GM21723 (cell line): ENCODE measurements at regions not wholly inside any gene's neighbourhood (a gene's known extent, or its start where the extent isn't known, plus 50 kb on each side); places are given as distances from the start of the nearest gene placed in this dataset.
"Not testable (repeated sequence)": the region's sequence is repeated elsewhere in the genome, so short reads cannot be mapped to it uniquely, and the experiment has no call there.

Experiments
- ATAC-seq: cut with Tn5 transposase; IDR thresholded peaks from one replicate; pipeline ENCODE4 v1.9.1; 2021; ENCODE audit warnings: mild to moderate bottlenecking, moderate library complexity; ENCODE audit not compliant: unreplicated experiment

DNA sequence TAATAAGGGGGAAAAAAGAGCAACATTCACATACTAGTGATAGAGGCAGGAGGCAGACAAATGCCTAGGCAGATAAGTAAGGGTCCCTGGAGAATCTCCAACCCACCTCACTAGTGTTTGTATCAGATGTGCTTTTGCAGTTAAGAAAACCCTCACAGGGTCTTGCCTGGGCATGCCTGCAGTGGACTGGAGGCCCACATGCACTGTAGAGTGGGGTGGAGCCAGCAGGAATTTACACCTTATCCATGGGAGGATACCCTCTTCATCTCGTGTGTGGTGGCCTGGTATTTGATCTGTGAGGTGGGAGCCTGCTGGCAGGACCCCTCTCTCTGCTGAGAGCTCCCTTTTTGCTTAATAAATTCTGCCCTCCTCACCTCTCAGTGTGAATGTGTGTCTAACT is 238.0 kb upstream of the SLC16A7 start:
- ATAC-seq: no peak

DNA sequence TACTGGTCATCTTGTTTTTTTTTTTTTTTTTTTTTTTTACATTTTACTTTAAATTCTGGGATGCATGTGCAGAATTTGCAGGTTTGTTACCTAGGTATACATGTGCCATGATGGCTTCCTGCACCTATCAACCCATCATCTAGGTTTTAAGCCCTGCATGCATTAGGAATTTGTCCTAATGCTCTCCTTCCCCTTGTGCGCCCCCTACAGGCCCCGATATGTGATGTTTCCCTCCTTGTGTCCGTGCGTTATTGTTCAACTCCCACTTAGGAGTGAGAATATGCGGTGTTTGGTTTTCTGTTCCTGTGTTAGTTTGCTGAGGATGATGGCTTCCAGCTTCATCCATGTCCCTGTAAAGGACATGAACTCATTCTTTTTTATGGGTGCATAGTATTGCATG is 249.6 kb upstream of the SLC16A7 start:
- ATAC-seq: not testable (repeated sequence)

DNA sequence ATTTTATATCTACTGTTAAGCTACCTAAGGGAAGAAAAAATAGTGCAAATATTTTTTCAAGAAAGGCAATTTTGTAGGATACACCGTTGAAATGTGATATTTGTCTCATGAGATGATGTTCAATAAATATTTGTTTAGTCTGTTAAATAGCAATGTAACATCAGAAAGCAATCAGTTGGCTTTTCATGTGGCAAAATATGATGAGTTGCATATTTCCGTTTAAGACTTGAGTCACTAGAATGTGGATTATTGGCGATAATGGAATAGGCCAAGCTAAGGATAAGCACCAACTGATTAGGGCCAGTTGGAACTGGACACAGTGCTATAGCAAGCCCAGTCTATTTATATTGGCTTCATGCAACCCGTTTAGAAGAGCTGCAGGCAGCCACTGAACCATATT is 250.4 kb upstream of the SLC16A7 start:
- ATAC-seq: no peak

DNA sequence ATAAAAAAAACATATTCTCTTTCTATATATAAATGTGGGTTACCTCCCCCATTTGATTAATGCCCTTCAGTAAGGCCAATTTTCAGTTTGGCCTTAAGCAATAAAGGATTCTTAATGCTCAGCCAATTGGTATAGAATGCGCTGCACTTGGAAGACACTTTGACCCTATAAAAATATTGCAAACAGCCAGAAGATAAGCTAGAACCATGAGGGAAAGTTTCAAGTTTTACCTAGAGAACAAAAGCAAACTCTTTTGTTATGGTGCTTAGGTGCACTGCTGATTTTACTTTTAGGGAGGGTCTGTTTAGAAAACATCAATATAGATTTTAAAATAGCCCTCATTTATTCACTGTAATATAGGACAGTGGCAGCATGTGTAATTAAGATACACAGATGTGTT is 251.6 kb upstream of the SLC16A7 start:
- no peak for ATAC-seq

DNA sequence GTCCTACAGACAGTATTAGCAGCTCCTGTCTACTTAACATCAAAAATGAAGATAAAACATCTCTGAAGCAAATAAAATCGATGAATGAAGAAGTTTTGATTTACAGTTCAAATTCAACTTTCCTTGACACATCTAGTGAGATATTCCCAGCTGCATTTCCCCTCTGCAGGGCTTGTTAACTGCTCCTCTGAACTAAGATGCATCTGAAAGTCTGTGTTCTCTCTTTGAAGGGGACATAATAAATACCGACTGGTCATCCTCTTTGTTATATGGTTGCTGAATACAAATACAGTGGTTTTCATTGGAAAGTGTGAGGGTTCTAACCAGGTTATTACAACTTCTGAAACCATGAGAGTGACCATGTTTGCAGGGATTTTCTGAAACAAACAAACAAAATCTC is 266.4 kb upstream of the SLC16A7 start:
- ATAC-seq: no peak

DNA sequence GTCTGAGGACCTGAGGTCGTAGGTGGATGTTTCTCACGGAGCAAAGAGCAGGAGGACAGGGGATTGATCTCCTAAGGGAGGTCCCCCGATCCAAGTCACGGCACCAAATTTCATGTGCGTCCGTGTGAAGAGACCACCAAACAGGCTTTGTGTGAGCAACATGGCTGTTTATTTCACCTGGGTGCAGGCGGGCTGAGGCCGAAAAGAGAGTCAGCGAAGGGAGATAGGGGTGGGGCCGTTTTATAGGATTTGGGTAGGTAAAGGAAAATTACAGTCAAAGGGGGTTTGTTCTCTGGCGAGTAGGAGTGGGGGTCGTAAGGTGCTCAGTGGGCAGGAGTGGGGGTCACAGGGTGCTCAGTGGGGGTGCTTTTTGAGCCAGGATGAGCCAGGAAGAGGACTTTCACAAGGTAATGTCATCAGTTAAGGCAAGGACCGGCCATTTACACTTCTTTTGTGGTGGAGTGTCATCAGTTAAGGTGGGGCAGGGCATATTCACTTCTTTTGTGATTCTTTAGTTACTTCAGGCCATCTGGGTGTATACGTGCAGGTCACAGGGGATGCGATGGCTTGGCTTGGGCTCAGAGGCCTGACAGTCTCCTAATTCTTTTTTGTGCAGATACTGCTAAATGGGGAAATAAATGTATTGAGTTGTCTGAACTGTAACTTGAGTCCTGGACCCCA is 267.3 kb upstream of the SLC16A7 start:
- ATAC-seq: not testable (repeated sequence)

DNA sequence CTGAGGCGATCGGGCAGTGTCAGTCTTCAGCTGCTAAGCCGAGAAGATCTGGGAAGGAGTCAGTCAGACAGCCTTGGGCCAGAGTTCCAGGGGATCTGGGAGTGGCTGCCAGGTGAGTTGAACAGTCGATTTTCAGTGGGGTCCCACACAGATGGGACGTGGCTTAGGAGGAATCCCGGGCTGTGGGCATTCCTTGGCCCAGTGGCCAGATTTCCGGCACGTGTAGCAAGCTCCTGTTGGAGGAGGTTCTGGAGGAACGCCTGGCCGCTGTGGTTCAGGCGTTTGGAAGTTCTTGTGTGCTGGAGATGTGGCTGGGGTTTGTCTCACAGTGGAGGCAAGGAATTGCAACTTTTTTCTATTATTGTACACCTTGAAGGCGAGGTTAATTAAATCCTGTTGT is 269.4 kb upstream of the SLC16A7 start:
- ATAC-seq: not testable (repeated sequence)

DNA sequence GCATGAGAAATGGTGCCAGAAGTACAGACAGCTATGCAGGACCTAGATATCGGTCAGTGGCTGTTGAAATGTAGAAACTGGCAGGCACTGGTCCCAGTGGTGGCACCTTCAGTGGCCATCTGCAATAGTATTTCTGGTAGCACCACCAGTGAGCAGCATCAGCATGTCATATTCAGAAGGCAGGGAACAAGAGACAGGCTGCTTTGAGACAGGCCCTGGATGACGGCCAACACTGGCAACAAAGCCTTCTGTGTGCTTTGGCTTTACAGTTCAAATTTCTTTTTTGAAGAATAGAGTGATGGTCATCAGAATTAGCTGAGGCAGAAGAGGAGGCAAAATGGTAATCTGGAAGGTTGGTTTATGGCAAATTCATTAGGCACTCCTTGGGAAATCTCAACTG is 273.4 kb upstream of the SLC16A7 start:
- no peak for ATAC-seq

DNA sequence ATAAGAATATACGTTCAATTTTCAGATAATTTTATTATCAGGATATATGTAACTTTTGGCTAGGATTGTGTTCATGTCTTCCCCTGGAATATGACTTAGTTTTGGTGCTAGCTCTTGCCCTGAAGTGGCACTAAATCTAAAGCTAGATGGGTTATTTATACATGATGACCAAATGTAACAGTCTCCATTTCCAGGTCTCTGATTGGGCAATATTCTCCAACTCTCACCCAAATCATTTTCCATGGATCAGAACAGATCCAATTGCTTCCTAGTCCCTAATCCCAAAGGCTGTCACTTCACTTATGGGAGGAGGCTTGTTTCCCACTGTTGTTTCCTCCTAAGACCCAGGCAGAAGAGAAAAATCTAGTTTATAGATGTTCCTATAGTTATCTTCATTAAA is 274.6 kb upstream of the SLC16A7 start:
- no peak for ATAC-seq

- no peak for ATAC-seq
These were observed 275.7 kb upstream of the SLC16A7 start for GRCh38 chr12:59320112-59320511.

DNA sequence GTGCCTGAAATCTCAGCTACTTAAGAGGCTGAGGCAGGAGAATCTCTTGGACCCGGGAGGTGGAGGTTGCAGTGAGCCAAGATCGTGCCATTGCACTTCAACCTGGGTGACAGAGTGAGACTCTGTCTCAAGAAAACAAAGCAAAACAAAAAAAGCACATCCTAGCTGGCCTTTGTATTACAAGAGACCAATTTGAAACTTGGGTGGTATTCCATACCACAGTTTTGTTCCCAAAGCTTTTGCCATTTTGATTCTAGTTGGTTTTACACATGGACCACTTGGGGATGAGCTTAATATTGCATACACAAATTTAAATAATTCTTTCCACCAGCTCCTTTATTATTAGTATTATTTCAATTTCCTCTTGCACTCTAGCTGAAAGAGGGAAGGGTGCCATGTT is 276.9 kb upstream of the SLC16A7 start:
- no peak for ATAC-seq

DNA sequence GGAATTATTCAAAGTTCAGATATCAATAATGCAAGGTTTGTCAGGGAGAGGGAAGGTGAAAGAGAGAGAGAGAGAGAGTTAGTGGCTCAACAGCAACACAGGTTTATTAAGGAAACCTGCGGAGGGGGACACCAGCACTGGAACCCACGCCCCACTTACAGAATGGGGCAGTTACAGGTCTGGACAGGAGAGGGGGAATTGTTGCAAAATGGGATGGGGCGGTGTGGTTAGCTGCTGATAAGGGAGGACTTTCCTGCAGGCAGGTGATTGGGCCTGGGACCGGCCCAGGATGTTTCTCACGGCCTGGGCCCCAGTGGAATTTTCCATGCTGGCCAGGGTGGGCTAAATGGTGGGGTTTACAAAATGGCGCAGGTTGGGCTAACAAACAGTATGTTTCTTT is 278.2 kb upstream of the SLC16A7 start:
- ATAC-seq: no peak

DNA sequence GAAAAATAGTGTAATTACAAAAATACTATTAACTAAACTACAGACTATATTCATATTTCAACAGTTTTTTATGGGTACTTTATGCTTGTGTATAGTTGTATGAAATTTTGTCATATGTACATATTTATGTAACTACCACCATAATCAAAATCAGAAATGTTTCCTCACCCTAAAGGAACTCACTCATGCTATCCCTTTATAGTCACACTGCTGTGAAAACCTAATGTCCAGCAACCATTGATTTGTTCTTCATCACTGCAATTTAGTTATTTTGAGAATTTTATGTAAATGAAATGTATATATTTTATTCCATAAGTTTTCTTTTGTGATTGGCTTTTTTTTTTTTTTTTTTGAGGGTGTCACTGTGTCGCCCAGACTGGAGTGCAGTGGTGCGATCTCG is 278.9 kb upstream of the SLC16A7 start:
- ATAC-seq: no peak

DNA sequence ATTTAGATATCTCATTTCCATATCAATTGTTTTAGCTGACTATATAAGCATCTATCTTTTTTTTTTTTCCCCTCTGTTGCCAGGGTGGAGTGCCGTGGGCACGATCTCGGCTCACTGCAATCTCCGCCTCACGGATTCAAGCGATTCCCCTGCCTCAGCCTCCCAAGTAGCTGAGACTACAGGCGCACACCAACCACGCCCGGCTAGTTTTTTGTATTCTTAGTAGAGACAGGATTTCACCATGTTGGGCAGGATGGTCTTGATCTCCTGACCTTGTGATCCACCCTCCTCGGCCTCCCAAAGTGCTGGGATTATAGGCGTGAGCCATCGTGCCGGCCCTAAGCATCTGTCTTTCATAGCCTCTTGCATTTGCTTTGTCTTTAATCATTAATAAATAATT is 279.5 kb upstream of the SLC16A7 start:
- not testable (repeated sequence) for ATAC-seq

- no peak for ATAC-seq
These were observed 281.6 kb upstream of the SLC16A7 start for GRCh38 chr12:59314209-59314608.

DNA sequence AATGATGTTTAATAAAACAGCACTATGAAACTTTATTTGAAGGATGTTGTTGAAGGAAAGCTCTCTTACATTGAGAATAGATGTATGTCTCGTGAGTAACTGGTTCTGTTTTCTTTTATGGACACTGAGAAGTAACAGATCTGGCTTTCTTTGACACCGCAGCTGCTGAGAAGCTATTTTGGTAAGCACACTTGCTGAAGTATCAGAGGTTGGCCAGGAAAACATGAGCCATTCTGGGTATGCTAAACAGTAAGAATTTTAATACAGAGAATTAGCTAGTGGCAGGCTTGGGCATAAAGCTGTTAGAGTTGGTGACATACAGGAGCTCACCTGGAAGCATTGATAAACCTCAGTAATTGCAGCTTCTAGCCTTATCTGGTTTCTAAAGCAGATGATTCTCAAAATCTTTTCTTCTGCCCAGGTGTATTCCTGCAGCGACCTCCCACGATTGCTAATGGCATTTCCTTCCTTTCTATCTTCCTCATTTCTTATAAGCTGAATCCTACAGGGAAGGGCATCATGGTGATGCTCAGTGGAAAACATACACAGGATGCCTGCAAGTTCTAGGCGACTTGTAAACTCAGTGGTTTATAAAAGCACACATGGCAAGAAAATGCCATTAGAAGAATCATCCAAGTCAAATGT is 291.6 kb upstream of the SLC16A7 start:
- no peak for ATAC-seq

- ATAC-seq: no peak
These were observed 297.5 kb upstream of the SLC16A7 start for GRCh38 chr12:59298296-59298695.

GRCh38 chr12:59294221-59294620 is 301.6 kb upstream of the SLC16A7 start:
- ATAC-seq: no peak

DNA sequence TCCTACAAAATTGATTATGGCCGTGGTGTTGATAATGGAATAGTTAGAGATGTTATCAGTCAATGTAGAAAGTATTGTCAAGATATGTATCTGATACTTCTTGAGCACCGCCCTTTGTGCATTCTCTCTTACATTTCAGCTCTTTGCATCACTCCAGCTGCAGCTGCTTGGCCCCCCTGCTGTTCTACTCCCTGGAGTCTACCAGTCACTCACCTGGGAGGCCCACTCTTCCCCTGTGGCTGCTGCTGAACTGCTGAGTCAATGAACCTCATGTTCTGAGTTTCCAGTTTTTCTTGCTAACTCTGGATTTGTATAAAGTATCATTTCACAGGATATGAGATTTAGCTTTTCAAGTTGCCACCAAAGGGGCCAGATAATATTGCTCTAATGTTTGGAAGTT is 312.8 kb upstream of the SLC16A7 start:
- no peak for ATAC-seq

DNA sequence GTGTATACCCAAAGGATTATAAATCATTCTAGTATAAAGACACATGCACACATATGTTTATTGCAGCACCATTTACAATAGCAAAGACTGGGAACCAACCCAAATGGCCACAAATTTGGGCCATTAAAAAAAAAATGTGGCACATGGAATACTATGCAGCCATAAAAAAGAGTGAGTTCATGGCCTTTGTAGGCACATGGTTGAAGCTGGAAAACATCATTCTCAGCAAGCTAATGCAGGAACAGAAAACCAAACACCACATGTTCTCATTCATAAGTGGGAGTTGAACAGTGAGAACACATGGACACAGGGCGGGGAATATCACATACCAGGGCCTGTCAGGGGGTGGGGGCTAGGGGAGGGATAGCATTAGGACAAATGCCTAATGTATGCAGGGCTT is 322.3 kb upstream of the SLC16A7 start:
- ATAC-seq: not testable (repeated sequence)

- ATAC-seq: no peak
These were observed 327.5 kb upstream of the SLC16A7 start for GRCh38 chr12:59268295-59268809.

DNA sequence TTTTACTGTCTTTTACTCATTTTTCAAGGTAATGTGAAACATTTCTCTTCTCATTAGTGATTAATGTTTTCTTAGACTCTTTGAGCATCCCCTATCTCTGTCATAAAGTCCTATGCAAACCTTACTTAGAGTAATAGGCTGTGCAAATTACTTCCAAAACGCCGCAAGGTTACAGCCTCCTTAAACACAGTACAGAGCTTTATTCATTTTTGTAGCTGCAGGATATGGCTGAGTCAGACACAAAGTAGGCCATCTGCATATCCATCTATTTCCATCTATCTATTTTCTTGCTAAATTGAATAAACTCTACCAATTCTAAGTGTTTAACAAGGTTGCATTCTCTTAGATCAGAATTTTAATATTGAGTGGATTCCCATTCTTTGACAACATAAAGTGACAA is 335.6 kb upstream of the SLC16A7 start:
- no peak for ATAC-seq

DNA sequence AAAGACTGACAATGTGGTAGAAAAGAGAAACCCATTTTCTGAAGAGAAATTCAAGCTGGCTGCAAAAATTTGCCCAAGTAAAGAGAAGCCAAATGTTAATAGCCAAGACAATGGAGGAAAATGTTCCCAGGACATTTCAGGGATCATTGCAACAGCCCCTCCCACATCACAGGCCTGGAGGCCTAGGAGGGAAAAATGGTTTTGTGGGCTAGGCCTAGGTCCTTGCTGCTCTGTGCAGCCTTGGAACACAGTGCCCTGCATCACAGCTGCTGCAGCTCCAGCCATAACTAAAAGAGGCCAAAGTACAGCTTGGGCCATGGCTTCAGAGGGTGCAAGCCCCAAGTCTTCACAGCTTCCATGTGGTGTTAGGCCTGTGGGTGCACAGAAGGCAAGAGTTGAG is 332.4 kb upstream of the LRIG3 start:
- no peak for ATAC-seq
